GM12873 (cell line): ENCODE measurements at regions not wholly inside any gene's neighbourhood (a gene's known extent, or its start where the extent isn't known, plus 50 kb on each side); places are given as distances from the start of the nearest gene placed in this dataset.

Experiments used
- CTCF ChIP-seq: IDR thresholded peaks from 2 replicates; pipeline ENCODE4 v1.5.1; 2012; ENCODE audit warnings: low read depth, mild to moderate bottlenecking, moderate library complexity, low read length, control low read depth; ENCODE audit not compliant: insufficient read depth; ENCODE audit errors: missing control alignments

GRCh38 chr4:59646082-59646481 is 1554.0 kb upstream of the ADGRL3 start:
- no peak for TF ChIP-seq CTCF

- TF ChIP-seq CTCF: no peak
Observed at GRCh38 chr4:59647011-59647410, 1553.1 kb upstream of the ADGRL3 start.

GRCh38 chr4:59647500-59647899 is 1552.6 kb upstream of the ADGRL3 start:
- TF ChIP-seq CTCF: no peak

GRCh38 chr4:59650861-59651260 is 1549.3 kb upstream of the ADGRL3 start:
- TF ChIP-seq CTCF: no peak

- TF ChIP-seq CTCF: no peak
Observed at GRCh38 chr4:59655996-59656395, 1544.1 kb upstream of the ADGRL3 start.

GRCh38 chr4:59664771-59665170 is 1535.4 kb upstream of the ADGRL3 start:
- no peak for TF ChIP-seq CTCF

- TF ChIP-seq CTCF: no peak
Observed at GRCh38 chr4:59666645-59667044, 1533.5 kb upstream of the ADGRL3 start.
